KMS-11 (cell line): ENCODE measurements at regions not wholly inside any gene's neighbourhood (a gene's known extent, or its start where the extent isn't known, plus 50 kb on each side); places are given as distances from the start of the nearest gene placed in this dataset.
"Not testable (repeated sequence)": the region's sequence is repeated elsewhere in the genome, so short reads cannot be mapped to it uniquely, and the experiment has no call there.

Experiments used
- H2AFZ ChIP-seq: fragments of 200-600 bp; sonication (generic); 2 replicates; pipeline ENCODE4 v1.6.1; 2016; ENCODE audit warnings: antibody characterized with exemption, mixed run types, low read depth
- H3K27ac ChIP-seq: fragments of 200-600 bp; sonication (generic); 2 replicates; pipeline ENCODE4 v1.6.1; 2016; ENCODE audit warnings: mild to moderate bottlenecking, mixed run types
- H3K27me3 ChIP-seq: fragments of 200-600 bp; sonication (generic); 2 replicates; pipeline ENCODE4 v1.6.1; 2017; ENCODE audit warnings: mild to moderate bottlenecking, low read depth, mixed run types, moderate library complexity; ENCODE audit not compliant: insufficient read depth
- H3K36me3 ChIP-seq: fragments of 200-600 bp; sonication (generic); 2 replicates; pipeline ENCODE4 v1.6.1; 2017; ENCODE audit warnings: mild to moderate bottlenecking, mixed run types; ENCODE audit not compliant: insufficient read depth
- H3K4me1 ChIP-seq: fragments of 200-600 bp; sonication (generic); 2 replicates; pipeline ENCODE4 v1.6.1; 2016; ENCODE audit warnings: mild to moderate bottlenecking, low read depth, mixed run types; ENCODE audit not compliant: poor library complexity, severe bottlenecking
- H3K4me2 ChIP-seq: fragments of 200-600 bp; sonication (generic); 2 replicates; pipeline ENCODE4 v1.7.0; 2016; ENCODE audit warnings: mild to moderate bottlenecking, mixed run types
- H3K4me3 ChIP-seq: fragments of 200-600 bp; sonication (generic); IDR thresholded peaks from 2 replicates; pipeline ENCODE4 v1.6.1; 2017; ENCODE audit warnings: low read depth, low read length, mixed read lengths; ENCODE audit not compliant: insufficient read depth
- H3K79me2 ChIP-seq: fragments of 200-600 bp; sonication (generic); 2 replicates; pipeline ENCODE4 v1.6.1; 2016; ENCODE audit warnings: low read depth, mixed run types; ENCODE audit not compliant: insufficient read depth
- H3K9ac ChIP-seq: fragments of 200-600 bp; sonication (generic); 2 replicates; pipeline ENCODE4 v1.6.1; 2016; ENCODE audit warnings: mild to moderate bottlenecking, mixed run types
- H4K20me1 ChIP-seq: fragments of 200-600 bp; sonication (generic); 2 replicates; pipeline ENCODE4 v1.6.1; 2016; ENCODE audit warnings: mild to moderate bottlenecking, mixed run types; ENCODE audit not compliant: insufficient read depth
- TF ChIP-seq, protein P1 (sequence below): fragments of 200-600 bp; sonication (generic); conservative IDR thresholded peaks from 2 replicates; pipeline ENCODE4 v1.6.1; 2017; ENCODE audit warnings: low read depth, mild to moderate bottlenecking, antibody characterized with exemption, low read length, moderate library complexity, mixed read lengths

DNA sequence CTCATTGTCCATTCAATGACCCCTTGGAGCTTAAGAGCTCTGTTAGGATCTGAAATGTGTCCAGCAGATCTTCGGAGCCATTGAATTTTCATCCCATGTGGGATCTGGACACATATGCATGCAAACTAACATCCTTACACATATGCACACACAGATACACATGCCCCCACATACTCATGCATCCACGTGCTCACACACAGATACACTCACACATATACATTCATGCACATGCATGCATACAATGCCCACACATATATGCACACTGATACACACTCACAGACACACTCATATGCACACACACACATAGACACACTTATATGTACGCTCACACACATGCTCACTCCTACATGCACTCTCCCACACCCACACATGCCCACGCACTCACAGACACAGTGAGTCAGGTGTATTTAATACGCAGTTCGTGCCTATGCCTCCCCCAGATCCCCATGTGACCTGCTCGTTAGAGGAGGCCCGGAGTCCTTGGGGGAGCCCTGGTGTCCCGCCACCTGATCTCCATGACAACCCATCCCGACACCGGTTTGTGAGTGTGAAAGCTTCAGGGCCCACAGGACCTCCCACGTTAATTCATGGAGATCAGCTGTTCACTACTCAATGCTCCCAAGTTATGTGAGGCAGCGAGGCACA is 121.9 kb upstream of the SULF2 start:
- Histone ChIP-seq H2AFZ (no peak overlapping the region), H3K27ac (no peak overlapping the region), H3K4me2 (no peak overlapping the region), H3K9ac (no peak overlapping the region), H3K4me1 (no peaks in the 10 kb centered on the region), H4K20me1 (no peaks in the 10 kb centered on the region), H3K27me3 (peaks cover 33% of the 10 kb centered on the region; the same call in 1 of the 2 replicates), H3K36me3 (no peaks in the 10 kb centered on the region), H3K4me3 (no peak overlapping the region), H3K79me2 (no peaks in the 10 kb centered on the region)
- TF ChIP-seq, protein P1, sequence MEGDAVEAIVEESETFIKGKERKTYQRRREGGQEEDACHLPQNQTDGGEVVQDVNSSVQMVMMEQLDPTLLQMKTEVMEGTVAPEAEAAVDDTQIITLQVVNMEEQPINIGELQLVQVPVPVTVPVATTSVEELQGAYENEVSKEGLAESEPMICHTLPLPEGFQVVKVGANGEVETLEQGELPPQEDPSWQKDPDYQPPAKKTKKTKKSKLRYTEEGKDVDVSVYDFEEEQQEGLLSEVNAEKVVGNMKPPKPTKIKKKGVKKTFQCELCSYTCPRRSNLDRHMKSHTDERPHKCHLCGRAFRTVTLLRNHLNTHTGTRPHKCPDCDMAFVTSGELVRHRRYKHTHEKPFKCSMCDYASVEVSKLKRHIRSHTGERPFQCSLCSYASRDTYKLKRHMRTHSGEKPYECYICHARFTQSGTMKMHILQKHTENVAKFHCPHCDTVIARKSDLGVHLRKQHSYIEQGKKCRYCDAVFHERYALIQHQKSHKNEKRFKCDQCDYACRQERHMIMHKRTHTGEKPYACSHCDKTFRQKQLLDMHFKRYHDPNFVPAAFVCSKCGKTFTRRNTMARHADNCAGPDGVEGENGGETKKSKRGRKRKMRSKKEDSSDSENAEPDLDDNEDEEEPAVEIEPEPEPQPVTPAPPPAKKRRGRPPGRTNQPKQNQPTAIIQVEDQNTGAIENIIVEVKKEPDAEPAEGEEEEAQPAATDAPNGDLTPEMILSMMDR, result no peak

DNA sequence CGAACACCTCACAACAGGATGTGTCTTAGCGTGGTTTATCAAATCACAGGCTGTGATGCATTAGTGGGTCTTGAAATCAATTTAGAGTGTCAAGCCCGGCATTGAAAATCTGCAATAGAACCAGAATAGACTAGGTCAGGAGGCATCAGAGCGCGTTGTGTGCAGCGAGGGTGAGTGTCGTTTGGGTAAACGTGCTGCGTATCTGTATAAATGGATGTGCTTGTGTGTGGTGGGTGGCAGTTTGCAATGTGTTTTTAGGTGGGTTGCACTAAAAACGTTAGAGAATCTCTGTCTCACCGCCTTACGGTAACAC is 121.0 kb upstream of the SULF2 start:
- no peaks in the 10 kb centered on the region for H3K79me2 ChIP-seq
- no peak overlapping the region for H2AFZ ChIP-seq
- H3K27ac ChIP-seq, result no peak overlapping the region
- TF ChIP-seq, protein P1, result no peak
- no peak overlapping the region for H3K4me2 ChIP-seq
- H3K27me3 ChIP-seq, result peaks cover 31% of the 10 kb centered on the region; the same call in 1 of the 2 replicates
- H4K20me1 ChIP-seq, result no peaks in the 10 kb centered on the region
- H3K9ac ChIP-seq, result no peak overlapping the region
- no peak overlapping the region for H3K4me3 ChIP-seq
- no peaks in the 10 kb centered on the region for H3K36me3 ChIP-seq
- H3K4me1 ChIP-seq, result no peaks in the 10 kb centered on the region

DNA sequence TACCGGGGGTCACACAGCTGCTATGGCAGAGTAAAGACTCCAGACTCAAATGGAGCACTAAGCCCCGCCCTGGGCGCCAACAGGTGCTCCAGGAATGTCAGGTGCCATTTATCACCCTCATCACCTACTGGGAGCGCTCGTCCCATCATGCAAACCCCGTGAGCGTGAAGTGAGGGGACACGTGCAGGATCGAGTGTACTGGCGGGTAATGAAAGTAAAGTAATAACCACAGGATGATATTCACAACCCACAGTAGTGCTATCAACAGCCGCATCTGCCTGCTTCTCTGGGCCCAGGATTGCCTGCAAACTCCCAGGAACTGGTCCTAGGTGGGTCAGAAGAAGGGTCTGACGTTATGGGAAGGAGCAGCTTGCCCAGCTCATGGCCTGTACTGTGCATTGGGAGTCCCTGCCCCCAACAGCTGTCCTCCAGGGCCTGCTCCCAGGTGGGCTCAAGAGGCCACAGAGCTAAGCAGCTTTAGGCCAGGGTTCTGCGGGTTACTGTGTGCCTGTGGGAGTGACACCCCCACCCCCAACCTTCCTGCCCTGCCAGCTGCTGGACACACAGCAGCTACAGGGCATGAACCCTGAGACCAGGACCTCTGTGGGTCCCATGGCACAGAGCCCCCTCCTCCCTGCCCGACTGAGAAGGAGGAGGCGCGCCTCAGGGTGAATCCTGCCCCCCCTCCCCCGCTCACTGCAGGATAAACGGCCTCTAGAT is 120.5 kb upstream of the SULF2 start:
- Histone ChIP-seq H3K4me3 (no peak overlapping the region), H3K36me3 (no peaks in the 10 kb centered on the region), H4K20me1 (no peaks in the 10 kb centered on the region), H2AFZ (no peak overlapping the region), H3K4me2 (no peak overlapping the region), H3K4me1 (no peaks in the 10 kb centered on the region), H3K9ac (no peak overlapping the region), H3K27me3 (peaks cover 31% of the 10 kb centered on the region; the same call in 1 of the 2 replicates), H3K79me2 (no peaks in the 10 kb centered on the region), H3K27ac (no peak overlapping the region)
- TF ChIP-seq, protein P1, result no peak

DNA sequence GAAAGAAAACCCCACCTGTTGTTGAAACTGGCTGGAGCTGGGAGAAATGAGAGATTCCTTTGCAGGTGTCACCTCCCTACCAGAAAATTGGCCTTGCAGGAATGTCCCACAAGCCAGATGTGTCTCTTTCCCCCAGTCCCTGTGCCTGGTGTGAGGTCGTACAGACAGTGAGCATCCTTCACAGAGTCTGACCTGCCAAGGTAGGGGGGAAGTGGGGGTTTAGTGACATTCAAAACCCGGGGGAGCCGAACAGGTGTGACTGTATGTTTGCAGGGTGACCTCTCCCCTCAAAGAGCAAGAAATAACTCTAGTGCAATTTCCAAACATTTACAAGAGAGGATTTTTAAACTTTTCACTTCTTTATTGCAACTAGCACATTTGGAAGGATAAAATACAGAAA is 117.7 kb upstream of the SULF2 start:
- H3K9ac ChIP-seq, H3K27ac ChIP-seq, H3K4me1 ChIP-seq, H3K4me3 ChIP-seq, H3K4me2 ChIP-seq, H3K36me3 ChIP-seq, H2AFZ ChIP-seq, H3K79me2 ChIP-seq, H4K20me1 ChIP-seq: not testable (repeated sequence)
- H3K27me3 ChIP-seq, result peaks cover 19% of the 10 kb centered on the region; the same call in 1 of the 2 replicates

DNA sequence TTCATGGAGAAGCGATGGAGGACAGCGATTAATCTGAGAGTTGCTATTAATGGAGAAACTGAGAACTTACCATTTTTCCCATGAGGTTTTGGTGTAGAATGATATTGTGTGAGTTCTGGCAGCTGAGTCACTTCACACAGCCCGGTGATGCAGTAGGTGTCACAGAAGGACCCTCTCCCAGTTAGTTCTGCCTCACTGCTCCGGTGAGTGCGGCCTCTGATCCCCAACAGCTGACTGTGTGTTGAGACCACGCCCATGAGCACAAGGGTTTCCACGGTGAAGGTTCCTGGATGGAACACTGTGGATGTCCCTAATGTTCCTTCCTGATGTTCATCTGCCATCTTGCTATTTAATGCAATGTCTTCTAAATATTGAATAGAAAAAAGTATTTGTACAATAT is 114.0 kb upstream of the SULF2 start:
- not testable (repeated sequence) for H3K27ac ChIP-seq, H3K36me3 ChIP-seq, H3K9ac ChIP-seq, H2AFZ ChIP-seq, H3K79me2 ChIP-seq, H3K4me3 ChIP-seq, H3K4me2 ChIP-seq, H4K20me1 ChIP-seq, H3K4me1 ChIP-seq
- peaks cover 10% of the 10 kb centered on the region for H3K27me3 ChIP-seq
